Uterus (tissue), 2 donors: ENCODE measurements at regions not wholly inside any gene's neighbourhood (a gene's known extent, or its start where the extent isn't known, plus 50 kb on each side); places are given as distances from the start of the nearest gene placed in this dataset.

Experiments
- CTCF ChIP-seq, 4 experiments: fragments of 200-600 bp in 2 of 4; fragments of 450-650 bp in 2 of 4; sonication (generic) in 2 of 4; IDR thresholded peaks; one replicate each; pipeline ENCODE4 v1.5.1; 2016 to 2019; ENCODE audit warnings: antibody characterized with exemption in 4 of 4, mild to moderate bottlenecking in 2 of 4, moderate library complexity in 1 of 4
- POLR2A ChIP-seq, 2 donors: fragments of 450-650 bp; IDR thresholded peaks; one replicate each; pipeline ENCODE4 v1.6.1; 2016; ENCODE audit warnings: antibody characterized with exemption in 2 of 2, mild to moderate bottlenecking in 1 of 2, moderate library complexity in 1 of 2

GRCh38 chr2:239827523-239827890, 197.6 kb downstream of the NDUFA10 start:
- TF ChIP-seq CTCF (IDR thresholded peaks at IDR 0.05) (no peak), POLR2A (IDR thresholded peaks at IDR 0.05) (no peak)
